22Rv1 (cell line): ENCODE measurements at regions not wholly inside any gene's neighbourhood (a gene's known extent, or its start where the extent isn't known, plus 50 kb on each side); places are given as distances from the start of the nearest gene placed in this dataset.

Experiments
- ZFX ChIP-seq: fragments of 450-650 bp; IDR thresholded peaks from 2 replicates; pipeline ENCODE4 v1.6.1; 2017; ENCODE audit warnings: antibody characterized with exemption, borderline replicate concordance
- TF ChIP-seq, protein P1 (sequence below): fragments of 450-650 bp; IDR thresholded peaks from 2 replicates; pipeline ENCODE4 v1.5.1; 2017; ENCODE audit warnings: mild to moderate bottlenecking

- TF ChIP-seq, protein P1, sequence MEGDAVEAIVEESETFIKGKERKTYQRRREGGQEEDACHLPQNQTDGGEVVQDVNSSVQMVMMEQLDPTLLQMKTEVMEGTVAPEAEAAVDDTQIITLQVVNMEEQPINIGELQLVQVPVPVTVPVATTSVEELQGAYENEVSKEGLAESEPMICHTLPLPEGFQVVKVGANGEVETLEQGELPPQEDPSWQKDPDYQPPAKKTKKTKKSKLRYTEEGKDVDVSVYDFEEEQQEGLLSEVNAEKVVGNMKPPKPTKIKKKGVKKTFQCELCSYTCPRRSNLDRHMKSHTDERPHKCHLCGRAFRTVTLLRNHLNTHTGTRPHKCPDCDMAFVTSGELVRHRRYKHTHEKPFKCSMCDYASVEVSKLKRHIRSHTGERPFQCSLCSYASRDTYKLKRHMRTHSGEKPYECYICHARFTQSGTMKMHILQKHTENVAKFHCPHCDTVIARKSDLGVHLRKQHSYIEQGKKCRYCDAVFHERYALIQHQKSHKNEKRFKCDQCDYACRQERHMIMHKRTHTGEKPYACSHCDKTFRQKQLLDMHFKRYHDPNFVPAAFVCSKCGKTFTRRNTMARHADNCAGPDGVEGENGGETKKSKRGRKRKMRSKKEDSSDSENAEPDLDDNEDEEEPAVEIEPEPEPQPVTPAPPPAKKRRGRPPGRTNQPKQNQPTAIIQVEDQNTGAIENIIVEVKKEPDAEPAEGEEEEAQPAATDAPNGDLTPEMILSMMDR: no peak
- TF ChIP-seq ZFX: no peak
Measured at GRCh38 chr7:68321076-68321639, 1277.1 kb upstream of the AUTS2 start.
